GM12873 (cell line): ENCODE measurements at regions not wholly inside any gene's neighbourhood (a gene's known extent, or its start where the extent isn't known, plus 50 kb on each side); places are given as distances from the start of the nearest gene placed in this dataset.

ENCODE experiments used
- TF ChIP-seq, protein P1 (sequence below): IDR thresholded peaks from 2 replicates; pipeline ENCODE4 v1.5.1; 2012; ENCODE audit warnings: low read depth, mild to moderate bottlenecking, moderate library complexity, low read length, control low read depth; ENCODE audit not compliant: insufficient read depth; ENCODE audit errors: missing control alignments

DNA sequence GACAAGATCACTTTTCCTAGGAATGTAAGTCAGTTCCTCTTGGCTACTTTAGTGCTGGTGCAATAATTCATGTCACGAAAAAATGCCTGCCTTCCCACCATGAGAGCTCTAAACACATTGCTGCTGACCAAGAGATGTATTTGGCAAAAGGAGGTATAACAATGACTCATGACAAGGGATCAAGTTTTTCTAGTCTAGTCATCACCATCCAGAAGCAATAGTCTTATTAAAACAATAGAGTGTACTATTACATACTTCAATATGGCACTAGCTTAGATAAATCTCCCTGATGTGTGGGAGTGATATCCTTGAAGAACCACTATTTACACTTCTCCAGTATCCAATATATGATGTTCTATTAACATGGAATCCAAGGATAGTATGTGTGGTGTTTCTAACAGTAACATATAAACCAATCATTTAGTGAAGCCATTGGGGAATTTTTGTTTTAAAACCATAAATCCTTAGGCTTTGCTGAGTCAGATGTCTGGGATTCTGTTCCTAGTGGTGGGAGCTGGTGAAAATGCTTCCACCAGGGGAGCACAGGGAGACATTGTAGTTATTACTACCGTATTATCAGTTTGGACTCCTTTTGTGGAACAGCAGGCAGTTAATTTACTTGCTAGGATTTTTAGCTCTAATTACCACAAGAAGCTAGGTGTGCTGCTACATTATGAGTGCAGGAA, 1387.5 kb downstream of the LRFN5 start:
- TF ChIP-seq, protein P1, sequence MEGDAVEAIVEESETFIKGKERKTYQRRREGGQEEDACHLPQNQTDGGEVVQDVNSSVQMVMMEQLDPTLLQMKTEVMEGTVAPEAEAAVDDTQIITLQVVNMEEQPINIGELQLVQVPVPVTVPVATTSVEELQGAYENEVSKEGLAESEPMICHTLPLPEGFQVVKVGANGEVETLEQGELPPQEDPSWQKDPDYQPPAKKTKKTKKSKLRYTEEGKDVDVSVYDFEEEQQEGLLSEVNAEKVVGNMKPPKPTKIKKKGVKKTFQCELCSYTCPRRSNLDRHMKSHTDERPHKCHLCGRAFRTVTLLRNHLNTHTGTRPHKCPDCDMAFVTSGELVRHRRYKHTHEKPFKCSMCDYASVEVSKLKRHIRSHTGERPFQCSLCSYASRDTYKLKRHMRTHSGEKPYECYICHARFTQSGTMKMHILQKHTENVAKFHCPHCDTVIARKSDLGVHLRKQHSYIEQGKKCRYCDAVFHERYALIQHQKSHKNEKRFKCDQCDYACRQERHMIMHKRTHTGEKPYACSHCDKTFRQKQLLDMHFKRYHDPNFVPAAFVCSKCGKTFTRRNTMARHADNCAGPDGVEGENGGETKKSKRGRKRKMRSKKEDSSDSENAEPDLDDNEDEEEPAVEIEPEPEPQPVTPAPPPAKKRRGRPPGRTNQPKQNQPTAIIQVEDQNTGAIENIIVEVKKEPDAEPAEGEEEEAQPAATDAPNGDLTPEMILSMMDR = no peak

DNA sequence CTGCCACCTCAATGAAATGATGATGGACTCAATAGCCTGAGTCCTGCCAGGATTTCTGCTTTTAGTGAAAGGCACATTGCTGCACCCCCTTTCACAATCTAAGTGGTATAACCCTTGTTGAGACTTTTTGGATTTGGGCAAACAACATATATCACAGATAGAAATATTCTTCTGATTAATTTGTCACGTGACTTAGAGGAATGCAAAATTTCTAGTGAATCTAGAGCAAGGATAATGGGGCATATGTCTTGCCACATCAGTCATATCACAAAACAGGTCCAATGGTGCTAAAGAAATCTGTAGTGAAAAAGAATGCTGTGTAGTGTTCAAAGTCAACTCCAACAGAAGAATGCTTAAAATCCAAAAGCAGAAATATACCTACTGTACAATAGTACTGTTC, 1386.3 kb downstream of the LRFN5 start:
- TF ChIP-seq, protein P1 = no peak

DNA sequence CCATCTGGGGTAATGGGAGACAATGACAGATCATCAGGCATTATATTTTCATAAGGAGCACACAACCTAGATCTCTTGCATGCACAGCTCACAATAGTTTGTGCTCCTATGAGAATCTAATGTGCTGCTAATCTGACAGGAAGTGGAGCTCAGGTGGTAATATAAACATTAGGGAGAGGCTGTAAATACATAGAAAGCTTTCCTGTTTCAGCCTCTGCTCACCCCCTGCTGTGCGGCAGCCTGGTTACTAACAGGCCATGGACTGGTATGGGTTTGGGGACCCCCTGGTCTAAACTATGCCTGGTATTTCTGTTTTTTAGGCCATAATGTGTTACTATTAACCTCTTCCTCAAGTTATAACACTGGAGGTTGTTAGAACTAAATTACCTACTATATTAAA, 1373.7 kb downstream of the LRFN5 start:
- TF ChIP-seq, protein P1 = no peak

DNA sequence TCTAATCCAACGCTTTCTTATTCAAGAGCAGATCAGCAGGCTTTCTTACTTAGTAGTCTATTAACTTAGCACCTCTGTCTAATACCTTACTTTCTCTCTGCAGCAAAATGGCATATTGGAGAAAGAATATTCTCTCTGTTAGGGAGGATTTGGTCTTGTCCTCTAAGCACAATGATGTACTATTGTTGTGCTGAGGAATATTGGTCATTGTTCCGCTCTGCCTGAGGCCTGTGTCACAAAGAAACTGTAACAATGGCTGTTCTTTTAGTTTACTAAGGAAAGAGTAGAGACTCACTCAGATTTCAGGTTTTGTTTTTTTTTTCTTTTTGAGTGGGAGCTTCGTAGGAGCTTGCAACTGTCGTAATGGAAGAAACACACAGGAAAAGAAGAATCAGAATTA, 1358.8 kb downstream of the LRFN5 start:
- TF ChIP-seq, protein P1 = no peak

DNA sequence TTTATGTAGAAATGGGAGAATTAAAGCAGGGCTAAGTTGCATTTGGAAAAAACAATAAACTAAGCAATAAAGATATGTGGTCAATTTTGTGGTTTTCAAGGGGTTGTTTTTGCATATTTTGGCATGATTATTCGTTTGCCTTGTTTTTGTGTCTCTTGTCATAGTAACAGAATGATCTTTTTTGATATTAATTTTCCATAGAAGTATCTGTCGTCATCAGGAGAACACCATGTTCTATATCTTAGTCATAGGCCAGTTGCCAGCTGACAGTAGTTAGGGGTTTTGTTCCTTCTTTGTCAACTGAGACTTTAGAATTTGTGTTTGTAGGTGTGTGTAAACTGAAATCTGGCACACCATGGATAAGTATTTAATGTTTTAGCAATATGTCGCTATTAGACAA, 1354.8 kb downstream of the LRFN5 start:
- TF ChIP-seq, protein P1 = no peak

DNA sequence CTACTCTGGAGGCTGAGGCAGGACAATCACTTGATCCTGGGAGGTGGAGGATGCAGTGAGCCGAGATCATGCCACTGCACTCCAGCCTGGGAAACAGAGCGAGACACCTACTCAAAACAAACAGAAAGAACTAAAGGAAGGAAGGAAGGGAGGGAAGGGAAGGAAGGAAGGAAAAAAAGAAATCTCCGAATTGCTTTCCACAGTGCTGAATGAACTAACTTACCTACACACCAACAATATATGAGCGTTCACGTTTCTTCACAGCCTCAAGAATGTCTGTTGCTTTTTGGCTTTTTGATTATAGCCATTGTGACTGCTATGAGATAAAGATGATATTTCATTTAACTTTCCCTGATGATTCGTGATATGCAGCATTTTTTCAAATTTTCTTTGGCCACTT, 1343.7 kb downstream of the LRFN5 start:
- TF ChIP-seq, protein P1 = no peak

DNA sequence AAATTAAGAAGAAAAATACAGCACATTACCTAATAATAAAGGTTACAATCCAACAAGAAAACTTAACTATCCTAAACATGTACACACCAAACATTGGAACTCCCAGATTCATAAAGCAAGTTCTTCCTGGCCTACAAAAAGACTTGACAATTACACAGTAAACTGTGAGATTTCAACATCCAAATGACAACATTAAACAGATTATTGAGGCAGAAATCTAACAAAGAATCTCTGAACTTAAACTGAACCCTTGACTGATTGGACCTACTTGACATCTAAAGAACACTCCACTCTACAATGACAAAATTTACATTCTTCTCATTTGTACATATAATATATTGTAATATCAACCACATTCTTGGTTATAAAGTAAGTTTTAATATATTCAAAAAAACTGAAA, 1341.3 kb downstream of the LRFN5 start:
- TF ChIP-seq, protein P1 = no peak
